ENCODE measurements at regions not wholly inside any gene's neighbourhood (a gene's known extent, or its start where the extent isn't known, plus 50 kb on each side); places are given as distances from the start of the nearest gene placed in this dataset.

GRCh38 chr21:41684381-41685245 is 82.2 kb downstream of the RIPK4 start:
- H3K4me1 ChIP-seq = peaks cover 5% of the 10 kb centered on the region
- H3K4me3 ChIP-seq (ENCODE audit: low read depth, low read length) = no peak overlapping the region
- H3K9me3 ChIP-seq (ENCODE audit: control insufficient read depth, low read length) = no peaks in the 10 kb centered on the region
- TF ChIP-seq CTCF (IDR thresholded peaks at IDR 0.05) = no peak
- H3K27ac ChIP-seq = no peak overlapping the region
- no peak overlapping the region for H3K4me2 ChIP-seq (ENCODE audit: low read length)
- H2AFZ ChIP-seq = no peak overlapping the region
- no peaks in the 10 kb centered on the region for H3K79me2 ChIP-seq
- no peaks in the 10 kb centered on the region for H3K36me3 ChIP-seq (ENCODE audit: control insufficient read depth, insufficient read depth, low read length)
- H3K9ac ChIP-seq = no peak overlapping the region
- no peaks in the 10 kb centered on the region for H3K27me3 ChIP-seq (ENCODE audit: control insufficient read depth, insufficient read depth, low read length)

- Histone ChIP-seq H2AFZ (no peak overlapping the region), H3K27me3 (ENCODE audit: control insufficient read depth, insufficient read depth, low read length) (no peaks in the 10 kb centered on the region), H3K4me2 (ENCODE audit: low read length) (no peak overlapping the region), H3K9me3 (ENCODE audit: control insufficient read depth, low read length) (no peaks in the 10 kb centered on the region), H3K36me3 (ENCODE audit: control insufficient read depth, insufficient read depth, low read length) (no peaks in the 10 kb centered on the region), H3K9ac (no peak overlapping the region), H3K4me1 (peaks cover 5% of the 10 kb centered on the region), H3K79me2 (no peaks in the 10 kb centered on the region), H3K4me3 (ENCODE audit: low read depth, low read length) (no peak overlapping the region), H3K27ac (no peak overlapping the region)
- TF ChIP-seq CTCF (IDR thresholded peaks at IDR 0.05) = no peak
Observed at GRCh38 chr21:41683815-41684214, 83.0 kb downstream of the RIPK4 start.

- Histone ChIP-seq H3K4me2 (ENCODE audit: low read length) (no peak overlapping the region), H3K9me3 (ENCODE audit: control insufficient read depth, low read length) (no peaks in the 10 kb centered on the region), H3K9ac (no peak overlapping the region), H3K27me3 (ENCODE audit: control insufficient read depth, insufficient read depth, low read length) (no peaks in the 10 kb centered on the region), H3K4me3 (ENCODE audit: low read depth, low read length) (no peak overlapping the region), H3K27ac (no peak overlapping the region), H3K4me1 (peaks cover 5% of the 10 kb centered on the region), H2AFZ (no peak overlapping the region), H3K79me2 (no peaks in the 10 kb centered on the region), H3K36me3 (ENCODE audit: control insufficient read depth, insufficient read depth, low read length) (no peaks in the 10 kb centered on the region)
- TF ChIP-seq CTCF (IDR thresholded peaks at IDR 0.05) = no peak
Observed at GRCh38 chr21:41682719-41683179, 84.1 kb downstream of the RIPK4 start.

GRCh38 chr21:41681939-41682718 is 84.7 kb downstream of the RIPK4 start:
- H3K9ac ChIP-seq = no peak overlapping the region

More at GRCh38 chr21:41681939-41682718, 84.7 kb downstream of the RIPK4 start:
- no peaks in the 10 kb centered on the region for H3K9me3 ChIP-seq (ENCODE audit: control insufficient read depth, low read length)
- no peak overlapping the region for H2AFZ ChIP-seq
- H3K79me2 ChIP-seq = no peaks in the 10 kb centered on the region
- no peak overlapping the region for H3K27ac ChIP-seq
- H3K4me3 ChIP-seq (ENCODE audit: low read depth, low read length) = no peak overlapping the region
- H3K4me2 ChIP-seq (ENCODE audit: low read length) = no peak overlapping the region
- no peaks in the 10 kb centered on the region for H3K36me3 ChIP-seq (ENCODE audit: control insufficient read depth, insufficient read depth, low read length)
- H3K4me1 ChIP-seq = peaks cover 5% of the 10 kb centered on the region
- no peak for TF ChIP-seq CTCF (IDR thresholded peaks at IDR 0.05)
- no peaks in the 10 kb centered on the region for H3K27me3 ChIP-seq (ENCODE audit: control insufficient read depth, insufficient read depth, low read length)

All from parathyroid adenoma (tissue), 2 donors.